ENCODE measurements at regions not wholly inside any gene's neighbourhood (a gene's known extent, or its start where the extent isn't known, plus 50 kb on each side); places are given as distances from the start of the nearest gene placed in this dataset.

- DNase-seq: no peak
Measured at GRCh38 chr11:110974731-110975130, 262.5 kb upstream of the ARHGAP20 start.

GRCh38 chr11:110973401-110973980, 261.3 kb upstream of the ARHGAP20 start:
- DNase-seq: no peak

GRCh38 chr11:110972640-110973039, 260.4 kb upstream of the ARHGAP20 start:
- no peak for DNase-seq

GRCh38 chr11:110972106-110972505, 259.9 kb upstream of the ARHGAP20 start:
- no peak for DNase-seq

GRCh38 chr11:110971140-110971539, 258.9 kb upstream of the ARHGAP20 start:
- DNase-seq: no peak

GRCh38 chr11:110968348-110969062, 256.3 kb upstream of the ARHGAP20 start:
- DNase-seq: no peak

- DNase-seq: no peak
Measured at GRCh38 chr11:110966131-110966530, 253.9 kb upstream of the ARHGAP20 start.

- DNase-seq: peak; percentile 15
Measured at GRCh38 chr11:110962921-110963320, 250.7 kb upstream of the ARHGAP20 start.

GRCh38 chr11:110960167-110960566, 247.9 kb upstream of the ARHGAP20 start:
- DNase-seq: no peak

- no peak for DNase-seq
Measured at GRCh38 chr11:110958216-110958615, 246.0 kb upstream of the ARHGAP20 start.

- DNase-seq: no peak
Measured at GRCh38 chr11:110955776-110956175, 243.5 kb upstream of the ARHGAP20 start.

- DNase-seq: no peak
Measured at GRCh38 chr11:110951950-110952503, 239.8 kb upstream of the ARHGAP20 start.

GRCh38 chr11:110951037-110951949, 239.1 kb upstream of the ARHGAP20 start:
- DNase-seq: no peak

GRCh38 chr11:110948112-110948511, 235.9 kb upstream of the ARHGAP20 start:
- DNase-seq: no peak

- no peak for DNase-seq
Measured at GRCh38 chr11:110947096-110947495, 234.9 kb upstream of the ARHGAP20 start.

- no peak for DNase-seq
Measured at GRCh38 chr11:110939471-110939870, 227.2 kb upstream of the ARHGAP20 start.

GRCh38 chr11:110935018-110935640, 222.9 kb upstream of the ARHGAP20 start:
- DNase-seq: no peak

GRCh38 chr11:110929129-110929528, 216.9 kb upstream of the ARHGAP20 start:
- DNase-seq: no peak

GRCh38 chr11:110928391-110928790, 216.2 kb upstream of the ARHGAP20 start:
- no peak for DNase-seq

- DNase-seq: no peak
Measured at GRCh38 chr11:110921742-110922521, 209.7 kb upstream of the ARHGAP20 start.

- no peak for DNase-seq
Measured at GRCh38 chr11:110919241-110919922, 207.1 kb upstream of the ARHGAP20 start.

Data from NCI-H1694 (cell line).